ENCODE measurements at regions not wholly inside any gene's neighbourhood (a gene's known extent, or its start where the extent isn't known, plus 50 kb on each side); places are given as distances from the start of the nearest gene placed in this dataset.
"Not testable (repeated sequence)": the region's sequence is repeated elsewhere in the genome, so short reads cannot be mapped to it uniquely, and the experiment has no call there.

DNA sequence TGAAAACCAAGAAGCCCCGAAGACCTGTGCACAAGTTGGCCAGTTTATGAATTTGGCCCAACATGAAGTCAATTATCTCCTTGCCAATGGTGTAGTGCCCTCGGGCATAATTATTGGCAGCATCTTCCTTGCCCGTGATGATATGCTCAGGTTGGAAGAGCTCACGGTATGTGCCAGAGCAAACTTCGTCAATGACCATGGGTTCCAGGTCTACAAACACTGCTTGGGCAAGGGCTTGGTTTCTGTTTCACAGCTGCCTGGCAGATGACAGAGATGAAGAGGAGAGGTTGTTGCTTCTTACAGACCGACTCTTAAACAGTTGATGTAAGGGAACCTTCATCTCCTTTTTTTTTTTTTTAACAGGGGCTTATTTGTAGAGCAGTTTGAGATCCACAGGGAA, 135.6 kb upstream of the PLS3 start:
- DNase-seq (ENCODE audit: extremely low spot score): no peak
- CTCF ChIA-PET: no interaction called here
- POLR2A ChIA-PET: no interaction called here
- TF ChIP-seq FOXA1 (IDR thresholded peaks at IDR 0.05) (no peak), SUZ12 (IDR thresholded peaks at IDR 0.05) (no peak), LEF1 (IDR thresholded peaks at IDR 0.05; ENCODE audit: borderline replicate concordance) (no peak), ELF4 (IDR thresholded peaks at IDR 0.05) (no peak), TARDBP (IDR thresholded peaks at IDR 0.05) (no peak)

DNA sequence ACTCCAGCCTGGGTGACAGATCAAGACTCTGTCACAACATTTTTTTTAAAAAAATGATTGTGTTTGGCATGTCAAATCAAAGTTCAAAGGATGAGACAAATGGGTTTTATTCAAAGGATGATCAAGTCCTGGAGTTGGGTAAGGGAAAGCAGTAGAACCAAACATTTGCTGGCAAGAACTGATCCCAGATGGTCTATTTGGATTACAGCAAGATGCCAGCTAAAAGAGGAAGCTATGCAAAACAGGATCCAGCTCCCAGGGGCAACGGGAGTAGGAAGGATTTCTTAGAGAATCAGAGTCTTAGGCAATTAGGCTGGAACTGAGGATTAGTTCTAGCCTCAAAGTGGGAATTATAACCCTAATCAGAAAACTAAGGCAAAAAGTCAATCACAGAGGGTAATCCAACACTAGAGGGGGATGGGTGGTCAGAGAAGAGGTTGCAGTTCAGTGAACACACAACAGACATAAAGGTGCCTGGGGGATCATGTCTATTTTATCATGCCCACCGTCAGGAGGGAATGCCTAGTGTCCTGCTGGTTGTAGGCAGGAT, 133.0 kb upstream of the PLS3 start:
- TF ChIP-seq L3MBTL2 (conservative IDR thresholded peaks at IDR 0.05) (no peak), ELF4 (IDR thresholded peaks at IDR 0.05) (no peak), TARDBP (IDR thresholded peaks at IDR 0.05) (no peak), SP1 (IDR thresholded peaks at IDR 0.05) (no peak), SUZ12 (IDR thresholded peaks at IDR 0.05) (no peak), ZNF384 (IDR thresholded peaks at IDR 0.05) (no peak), FOXA1 (IDR thresholded peaks at IDR 0.05) (no peak), LEF1 (IDR thresholded peaks at IDR 0.05; ENCODE audit: borderline replicate concordance) (no peak), ARNT (IDR thresholded peaks at IDR 0.05) (no peak), CTBP1 (IDR thresholded peaks at IDR 0.05; ENCODE audit: borderline replicate concordance) (no peak), BHLHE40 (IDR thresholded peaks at IDR 0.05; ENCODE audit: borderline replicate concordance) (no peak), FOXM1 (IDR thresholded peaks at IDR 0.05; ENCODE audit: borderline replicate concordance) (no peak), FOXK2 (IDR thresholded peaks at IDR 0.05) (no peak), HDGF (IDR thresholded peaks at IDR 0.05; ENCODE audit: borderline replicate concordance) (no peak), NFRKB (IDR thresholded peaks at IDR 0.05) (no peak)
- TF ChIP-seq, protein P1, sequence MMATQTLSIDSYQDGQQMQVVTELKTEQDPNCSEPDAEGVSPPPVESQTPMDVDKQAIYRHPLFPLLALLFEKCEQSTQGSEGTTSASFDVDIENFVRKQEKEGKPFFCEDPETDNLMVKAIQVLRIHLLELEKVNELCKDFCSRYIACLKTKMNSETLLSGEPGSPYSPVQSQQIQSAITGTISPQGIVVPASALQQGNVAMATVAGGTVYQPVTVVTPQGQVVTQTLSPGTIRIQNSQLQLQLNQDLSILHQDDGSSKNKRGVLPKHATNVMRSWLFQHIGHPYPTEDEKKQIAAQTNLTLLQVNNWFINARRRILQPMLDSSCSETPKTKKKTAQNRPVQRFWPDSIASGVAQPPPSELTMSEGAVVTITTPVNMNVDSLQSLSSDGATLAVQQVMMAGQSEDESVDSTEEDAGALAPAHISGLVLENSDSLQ (IDR thresholded peaks at IDR 0.05): no peak
- ChIA-PET CTCF (no interaction called here), POLR2A (no interaction called here)
- DNase-seq (ENCODE audit: extremely low spot score): no peak

DNA sequence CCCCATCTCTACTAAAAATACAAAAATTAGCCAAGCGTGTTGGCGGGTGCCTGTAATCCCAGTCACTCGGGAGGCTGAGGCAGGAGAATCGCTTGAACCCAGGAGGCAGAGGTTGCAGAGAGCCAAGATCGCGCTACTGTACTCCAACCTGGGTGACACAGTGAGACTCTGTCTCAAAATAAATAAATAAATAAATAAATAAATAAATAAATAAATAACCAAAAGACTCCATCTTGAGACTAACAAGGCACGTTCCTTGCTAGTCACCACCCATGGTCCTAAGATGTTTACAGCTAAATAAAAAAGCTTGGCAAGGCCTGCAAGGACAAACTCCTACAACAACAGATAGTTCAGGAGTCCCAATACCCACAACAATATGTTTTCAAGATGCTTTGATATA, 126.1 kb upstream of the PLS3 start:
- CTCF ChIA-PET: interaction anchor here (0.8 kb wide), 1 partner anchor 39 kb away, joined by 5 read pairs; no protein-coding TSS in a partner anchor
- DNase-seq (ENCODE audit: extremely low spot score); POLR2A ChIA-PET: not testable (repeated sequence)

DNA sequence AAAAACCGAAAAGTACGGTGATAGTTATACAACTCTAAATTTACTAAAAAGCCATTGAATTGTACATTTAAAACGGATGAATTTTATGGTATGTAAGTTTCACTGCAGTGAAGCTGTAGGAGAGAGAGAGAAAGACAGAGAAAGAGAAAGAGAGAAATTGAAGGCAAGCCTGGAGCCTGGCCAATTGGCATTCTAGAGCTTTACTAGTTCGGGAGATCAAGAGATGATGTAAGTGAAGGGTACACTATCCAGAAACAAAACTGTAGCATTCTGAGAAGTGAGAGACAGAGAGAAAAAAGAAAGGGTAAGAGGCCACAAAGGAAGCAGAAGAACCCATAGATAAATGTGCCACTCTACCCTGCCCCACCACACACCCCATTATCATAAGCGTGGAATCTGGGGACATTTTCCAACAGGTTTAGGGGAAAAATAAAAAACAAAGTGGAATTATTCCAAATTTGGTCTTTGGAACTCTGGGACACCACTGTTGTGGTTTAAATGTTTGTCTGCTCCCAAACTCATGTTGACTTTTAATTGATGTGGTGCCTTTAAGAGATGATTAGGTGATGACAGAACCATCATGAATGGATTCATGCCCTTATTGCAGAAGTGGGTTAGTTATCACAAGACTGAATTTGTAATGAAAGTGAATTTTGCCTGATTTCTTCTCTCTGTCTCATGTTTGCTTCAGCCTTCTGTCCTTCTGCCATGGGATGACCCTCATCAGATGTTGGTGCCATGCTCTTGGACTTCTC, 123.0 kb upstream of the PLS3 start:
- CTCF ChIA-PET: no interaction called here
- no peak for DNase-seq (ENCODE audit: extremely low spot score)
- POLR2A ChIA-PET: no interaction called here
- no peak for TF ChIP-seq FOXK2 (IDR thresholded peaks at IDR 0.05)
- TF ChIP-seq NFRKB (IDR thresholded peaks at IDR 0.05): no peak
- TF ChIP-seq LEF1 (IDR thresholded peaks at IDR 0.05; ENCODE audit: borderline replicate concordance): no peak
- no peak for TF ChIP-seq TARDBP (IDR thresholded peaks at IDR 0.05)
- no peak for TF ChIP-seq FOXM1 (IDR thresholded peaks at IDR 0.05; ENCODE audit: borderline replicate concordance)
- no peak for TF ChIP-seq ZNF384 (IDR thresholded peaks at IDR 0.05)
- no peak for TF ChIP-seq SP1 (IDR thresholded peaks at IDR 0.05)
- no peak for TF ChIP-seq ELF4 (IDR thresholded peaks at IDR 0.05)
- TF ChIP-seq BHLHE40 (IDR thresholded peaks at IDR 0.05; ENCODE audit: borderline replicate concordance): no peak
- TF ChIP-seq CTBP1 (IDR thresholded peaks at IDR 0.05; ENCODE audit: borderline replicate concordance): no peak
- no peak for TF ChIP-seq HDGF (IDR thresholded peaks at IDR 0.05; ENCODE audit: borderline replicate concordance)

DNA sequence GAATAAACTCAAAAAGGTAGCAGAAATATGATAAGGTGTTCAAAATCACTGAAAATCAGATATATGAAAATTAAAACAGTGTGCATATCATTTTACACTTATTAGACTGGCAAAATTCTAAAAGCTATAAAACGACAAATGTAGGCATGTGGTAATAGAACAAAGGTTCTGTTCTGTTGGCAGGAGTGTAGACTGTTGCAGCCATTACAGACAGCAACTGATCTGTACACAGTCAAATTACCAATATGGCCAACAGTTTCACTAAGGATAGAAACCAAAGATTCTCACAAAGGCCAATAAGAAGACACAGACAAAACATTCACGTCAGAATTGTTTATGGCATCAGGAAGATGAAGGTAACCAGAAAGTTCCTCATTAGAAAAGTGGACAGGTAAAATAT, 112.8 kb upstream of the PLS3 start:
- ChIA-PET POLR2A (no interaction called here), CTCF (no interaction called here)
- TF ChIP-seq ZNF384 (IDR thresholded peaks at IDR 0.05) (no peak), TARDBP (IDR thresholded peaks at IDR 0.05) (no peak), ELF4 (IDR thresholded peaks at IDR 0.05) (no peak), SUZ12 (IDR thresholded peaks at IDR 0.05) (no peak), SP1 (IDR thresholded peaks at IDR 0.05) (no peak), CTBP1 (IDR thresholded peaks at IDR 0.05; ENCODE audit: borderline replicate concordance) (no peak), L3MBTL2 (conservative IDR thresholded peaks at IDR 0.05) (no peak), NFRKB (IDR thresholded peaks at IDR 0.05) (no peak), FOXA1 (IDR thresholded peaks at IDR 0.05) (no peak), FOXM1 (IDR thresholded peaks at IDR 0.05; ENCODE audit: borderline replicate concordance) (no peak), HDGF (IDR thresholded peaks at IDR 0.05; ENCODE audit: borderline replicate concordance) (no peak), ARNT (IDR thresholded peaks at IDR 0.05) (no peak), FOXK2 (IDR thresholded peaks at IDR 0.05) (no peak), BHLHE40 (IDR thresholded peaks at IDR 0.05; ENCODE audit: borderline replicate concordance) (no peak)
- TF ChIP-seq, protein P1 (IDR thresholded peaks at IDR 0.05): no peak
- no peak for DNase-seq (ENCODE audit: extremely low spot score)

DNA sequence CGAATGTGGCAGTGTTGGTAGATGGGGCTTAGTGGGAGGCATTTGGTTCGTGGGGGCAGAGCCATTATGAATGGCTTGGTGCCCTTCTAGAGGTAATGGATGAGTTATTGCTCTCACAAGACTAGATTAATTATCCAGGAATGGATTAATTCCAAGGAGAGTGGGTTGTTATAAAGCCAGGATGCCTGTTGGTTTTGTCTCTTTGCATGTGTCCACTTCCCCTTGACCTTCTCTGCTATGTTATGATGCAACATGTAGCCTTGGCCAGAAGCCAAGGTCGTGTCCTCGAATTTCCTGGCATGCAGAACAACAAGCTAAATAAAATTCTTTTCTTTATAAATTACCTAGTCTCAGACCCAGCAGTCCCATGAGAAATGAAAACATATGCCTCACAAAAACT, 111.2 kb upstream of the PLS3 start:
- no peak for DNase-seq (ENCODE audit: extremely low spot score)
- ChIA-PET CTCF (no interaction called here), POLR2A (no interaction called here)
- no peak for TF ChIP-seq NFRKB (IDR thresholded peaks at IDR 0.05)
- no peak for TF ChIP-seq SUZ12 (IDR thresholded peaks at IDR 0.05)
- TF ChIP-seq FOXK2 (IDR thresholded peaks at IDR 0.05): no peak
- TF ChIP-seq ARNT (IDR thresholded peaks at IDR 0.05): no peak
- TF ChIP-seq, protein P1 (IDR thresholded peaks at IDR 0.05): no peak
- TF ChIP-seq FOXA1 (IDR thresholded peaks at IDR 0.05): no peak
- no peak for TF ChIP-seq CTBP1 (IDR thresholded peaks at IDR 0.05; ENCODE audit: borderline replicate concordance)
- TF ChIP-seq LEF1 (IDR thresholded peaks at IDR 0.05; ENCODE audit: borderline replicate concordance): no peak
- TF ChIP-seq SP1 (IDR thresholded peaks at IDR 0.05): no peak
- no peak for TF ChIP-seq FOXM1 (IDR thresholded peaks at IDR 0.05; ENCODE audit: borderline replicate concordance)
- TF ChIP-seq HDGF (IDR thresholded peaks at IDR 0.05; ENCODE audit: borderline replicate concordance): no peak
- TF ChIP-seq ZNF384 (IDR thresholded peaks at IDR 0.05): no peak
- no peak for TF ChIP-seq L3MBTL2 (conservative IDR thresholded peaks at IDR 0.05)
- no peak for TF ChIP-seq BHLHE40 (IDR thresholded peaks at IDR 0.05; ENCODE audit: borderline replicate concordance)
- TF ChIP-seq TARDBP (IDR thresholded peaks at IDR 0.05): no peak
- no peak for TF ChIP-seq ELF4 (IDR thresholded peaks at IDR 0.05)
